ENCODE measurements at regions not wholly inside any gene's neighbourhood (a gene's known extent, or its start where the extent isn't known, plus 50 kb on each side); places are given as distances from the start of the nearest gene placed in this dataset.

DNA sequence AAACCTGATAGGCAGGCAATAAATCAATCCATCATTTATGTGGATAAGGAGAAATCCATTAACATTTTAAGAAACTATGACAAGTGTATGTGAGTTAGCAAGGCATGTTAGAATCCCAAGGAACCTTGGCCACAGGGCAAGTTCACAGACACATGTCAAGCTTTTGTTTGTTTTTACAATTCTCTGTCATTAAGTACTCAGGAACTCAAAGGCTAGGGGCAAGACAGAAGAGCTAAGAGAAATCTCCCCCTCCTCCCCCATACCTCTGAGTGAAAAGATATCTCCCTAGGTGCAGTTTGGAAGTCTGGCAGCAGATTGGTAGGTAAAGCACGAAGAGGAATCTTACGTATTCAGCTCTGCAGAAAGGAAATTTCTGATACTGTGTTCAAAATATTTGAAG, 348.1 kb downstream of the IRS1 start:
- TF ChIP-seq ZNF202 (tag by site-specific recombination; IDR thresholded peaks at IDR 0.05; ENCODE audit: borderline replicate concordance) (no peak), ZNF529 (tag by site-specific recombination; IDR thresholded peaks at IDR 0.05; ENCODE audit: insufficient replicate concordance) (no peak), ZEB2 (tag by site-specific recombination; IDR thresholded peaks at IDR 0.05) (no peak)
- TF ChIP-seq, protein P1, sequence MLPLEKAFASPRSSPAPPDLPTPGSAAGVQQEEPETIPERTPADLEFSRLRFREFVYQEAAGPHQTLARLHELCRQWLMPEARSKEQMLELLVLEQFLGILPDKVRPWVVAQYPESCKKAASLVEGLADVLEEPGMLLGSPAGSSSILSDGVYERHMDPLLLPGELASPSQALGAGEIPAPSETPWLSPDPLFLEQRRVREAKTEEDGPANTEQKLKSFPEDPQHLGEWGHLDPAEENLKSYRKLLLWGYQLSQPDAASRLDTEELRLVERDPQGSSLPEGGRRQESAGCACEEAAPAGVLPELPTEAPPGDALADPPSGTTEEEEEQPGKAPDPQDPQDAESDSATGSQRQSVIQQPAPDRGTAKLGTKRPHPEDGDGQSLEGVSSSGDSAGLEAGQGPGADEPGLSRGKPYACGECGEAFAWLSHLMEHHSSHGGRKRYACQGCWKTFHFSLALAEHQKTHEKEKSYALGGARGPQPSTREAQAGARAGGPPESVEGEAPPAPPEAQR (tag by site-specific recombination; IDR thresholded peaks at IDR 0.05), result no peak
- H3K27ac ChIP-seq (ENCODE audit: extremely low read depth, low read depth, low read length), result no peak overlapping the region
- no peaks in the 10 kb centered on the region for H3K36me3 ChIP-seq (ENCODE audit: control insufficient read depth in 2 of 2, insufficient read depth in 1 of 2, low read length in 2 of 2)
- H3K4me3 ChIP-seq (ENCODE audit: low read depth, low read length), result no peak overlapping the region
- H3K9me3 ChIP-seq (ENCODE audit: control insufficient read depth, insufficient read depth, low read depth, low read length), result no peaks in the 10 kb centered on the region
- no peaks in the 10 kb centered on the region for H3K4me1 ChIP-seq (ENCODE audit: control insufficient read depth, insufficient read depth, low read length)
- POLR2A ChIA-PET, result no interaction called here
- CTCF ChIA-PET, result interaction anchor here (1.2 kb wide), 1 partner anchor 515 kb away, joined by 3 read pairs; no protein-coding TSS in a partner anchor

DNA sequence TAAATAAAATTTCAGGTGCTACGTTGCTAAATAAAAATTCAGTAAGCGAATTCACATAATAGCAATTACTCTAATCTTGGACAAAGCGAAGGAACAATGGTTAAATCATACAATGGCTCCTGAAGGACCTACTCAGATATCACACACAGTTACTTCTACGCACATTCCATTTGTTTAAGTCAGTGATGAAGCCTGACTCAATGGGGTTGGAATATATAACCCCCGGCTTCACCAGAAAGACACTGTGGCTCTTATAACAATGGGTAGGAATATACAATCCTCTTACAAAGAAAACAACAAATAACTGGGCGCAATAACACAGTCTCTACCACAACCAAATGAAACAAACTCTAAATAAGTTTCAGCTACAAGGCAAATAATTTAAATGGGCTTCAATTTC, 349.5 kb downstream of the IRS1 start:
- Histone ChIP-seq H3K27ac (ENCODE audit: extremely low read depth, low read depth, low read length) (no peak overlapping the region), H3K4me1 (ENCODE audit: control insufficient read depth, insufficient read depth, low read length) (no peaks in the 10 kb centered on the region), H3K4me3 (ENCODE audit: low read depth, low read length) (no peak overlapping the region), H3K9me3 (ENCODE audit: control insufficient read depth, insufficient read depth, low read depth, low read length) (no peaks in the 10 kb centered on the region), H3K36me3 (ENCODE audit: control insufficient read depth in 2 of 2, insufficient read depth in 1 of 2, low read length in 2 of 2) (no peaks in the 10 kb centered on the region)
- TF ChIP-seq TRIM28 (IDR thresholded peaks at IDR 0.05; ENCODE audit: borderline replicate concordance, low read length) (no peak), ZNF544 (tag by site-specific recombination; IDR thresholded peaks at IDR 0.05) (no peak), KLF10 (tag by site-specific recombination; IDR thresholded peaks at IDR 0.05) (no peak), KLF1 (tag by site-specific recombination; IDR thresholded peaks at IDR 0.05) (no peak), ZNF791 (tag by site-specific recombination; IDR thresholded peaks at IDR 0.05) (no peak), ZNF133 (tag by site-specific recombination; IDR thresholded peaks at IDR 0.05) (no peak), ZNF174 (tag by site-specific recombination; IDR thresholded peaks at IDR 0.05) (no peak), SALL2 (tag by site-specific recombination; IDR thresholded peaks at IDR 0.05; ENCODE audit: borderline replicate concordance) (no peak)
- TF ChIP-seq, protein P2, sequence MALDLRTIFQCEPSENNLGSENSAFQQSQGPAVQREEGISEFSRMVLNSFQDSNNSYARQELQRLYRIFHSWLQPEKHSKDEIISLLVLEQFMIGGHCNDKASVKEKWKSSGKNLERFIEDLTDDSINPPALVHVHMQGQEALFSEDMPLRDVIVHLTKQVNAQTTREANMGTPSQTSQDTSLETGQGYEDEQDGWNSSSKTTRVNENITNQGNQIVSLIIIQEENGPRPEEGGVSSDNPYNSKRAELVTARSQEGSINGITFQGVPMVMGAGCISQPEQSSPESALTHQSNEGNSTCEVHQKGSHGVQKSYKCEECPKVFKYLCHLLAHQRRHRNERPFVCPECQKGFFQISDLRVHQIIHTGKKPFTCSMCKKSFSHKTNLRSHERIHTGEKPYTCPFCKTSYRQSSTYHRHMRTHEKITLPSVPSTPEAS (tag by site-specific recombination; IDR thresholded peaks at IDR 0.05), result no peak
- ChIA-PET CTCF (no interaction called here), POLR2A (no interaction called here)

DNA sequence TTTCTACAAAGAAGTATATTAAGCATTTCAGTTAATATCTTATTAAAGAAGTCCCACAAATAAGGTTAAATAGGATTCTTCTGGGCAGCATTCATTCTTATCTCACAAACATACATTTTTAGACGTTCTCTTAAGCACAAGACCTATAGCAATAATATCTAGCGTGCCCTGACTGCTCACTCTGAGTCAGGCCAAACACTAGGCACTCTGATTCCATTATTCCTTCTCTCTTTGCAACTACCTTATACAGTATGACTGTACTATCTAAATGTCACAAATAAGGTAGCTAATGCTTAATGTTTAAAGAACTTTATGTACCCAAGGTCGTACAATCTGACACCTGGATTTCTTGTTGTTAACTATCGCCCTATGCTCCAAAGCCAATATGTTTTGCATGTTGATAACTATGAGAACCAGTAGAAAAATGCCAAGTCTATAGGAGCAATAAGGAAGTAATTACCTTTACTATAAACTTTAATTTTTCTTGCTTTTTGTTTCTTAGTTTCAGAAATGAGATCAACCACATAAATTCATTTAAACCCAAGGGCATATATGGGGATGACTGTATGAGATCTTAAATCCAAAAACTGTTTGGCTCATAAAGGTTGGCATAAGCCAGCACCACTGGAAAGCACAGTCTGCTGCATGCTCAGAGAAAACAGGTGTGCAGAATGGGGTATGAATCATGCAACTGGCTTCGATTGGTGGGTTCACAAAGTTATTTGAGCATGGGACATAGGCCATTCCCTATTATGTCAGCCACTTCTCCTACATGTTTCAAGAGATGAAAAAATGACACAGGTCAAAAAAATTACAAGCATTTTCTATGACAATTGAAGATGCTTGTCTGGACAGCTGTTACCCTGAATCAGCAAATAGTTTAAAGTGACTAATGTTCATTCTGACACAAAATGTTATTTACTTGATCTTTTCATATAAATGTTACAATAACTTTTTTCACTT, 352.0 kb downstream of the IRS1 start:
- TF ChIP-seq PRDM1 (tag by site-specific recombination; IDR thresholded peaks at IDR 0.05) (no peak), ZNF658 (tag by site-specific recombination; IDR thresholded peaks at IDR 0.05) (no peak), ZBTB21 (tag by site-specific recombination; IDR thresholded peaks at IDR 0.05) (no peak), SALL2 (tag by site-specific recombination; IDR thresholded peaks at IDR 0.05; ENCODE audit: borderline replicate concordance) (no peak), ZNF623 (tag by site-specific recombination; IDR thresholded peaks at IDR 0.05) (no peak), ZNF768 (tag by site-specific recombination; IDR thresholded peaks at IDR 0.05) (no peak), ZNF530 (tag by site-specific recombination; IDR thresholded peaks at IDR 0.05; ENCODE audit: low read depth) (no peak), SP3 (tag by site-specific recombination; IDR thresholded peaks at IDR 0.05) (no peak), ZNF302 (tag by site-specific recombination; IDR thresholded peaks at IDR 0.05; ENCODE audit: low read depth) (no peak), ZNF791 (tag by site-specific recombination; IDR thresholded peaks at IDR 0.05) (no peak), ZNF654 (tag by site-specific recombination; IDR thresholded peaks at IDR 0.05; ENCODE audit: low read depth) (no peak), SP2 (tag by site-specific recombination; IDR thresholded peaks at IDR 0.05) (no peak), MYNN (tag by site-specific recombination; IDR thresholded peaks at IDR 0.05; ENCODE audit: borderline replicate concordance) (no peak)
- TF ChIP-seq, protein P3, sequence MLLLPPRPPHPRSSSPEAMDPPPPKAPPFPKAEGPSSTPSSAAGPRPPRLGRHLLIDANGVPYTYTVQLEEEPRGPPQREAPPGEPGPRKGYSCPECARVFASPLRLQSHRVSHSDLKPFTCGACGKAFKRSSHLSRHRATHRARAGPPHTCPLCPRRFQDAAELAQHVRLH (tag by site-specific recombination; IDR thresholded peaks at IDR 0.05), result no peak
- H3K9me3 ChIP-seq (ENCODE audit: control insufficient read depth, insufficient read depth, low read depth, low read length), result no peaks in the 10 kb centered on the region
- no peaks in the 10 kb centered on the region for H3K4me1 ChIP-seq (ENCODE audit: control insufficient read depth, insufficient read depth, low read length)
- no peaks in the 10 kb centered on the region for H3K36me3 ChIP-seq (ENCODE audit: control insufficient read depth in 2 of 2, insufficient read depth in 1 of 2, low read length in 2 of 2)
- no peak overlapping the region for H3K4me3 ChIP-seq (ENCODE audit: low read depth, low read length)
- ChIA-PET POLR2A (no interaction called here), CTCF (no interaction called here)
- no peak overlapping the region for H3K27ac ChIP-seq (ENCODE audit: extremely low read depth, low read depth, low read length)
